Kidney epithelial cell (primary cell): ENCODE measurements at regions not wholly inside any gene's neighbourhood (a gene's known extent, or its start where the extent isn't known, plus 50 kb on each side); places are given as distances from the start of the nearest gene placed in this dataset.

ENCODE experiments used
- DNase-seq: peaks from one replicate; pipeline ENCODE4 v3.0.0-alpha.2; 2010; ENCODE audit warnings: low read depth
- H3K27me3 ChIP-seq: 2 replicates; pipeline ENCODE4 v1.6.0; 2011; ENCODE audit warnings: low read length; ENCODE audit not compliant: control insufficient read depth, insufficient read depth
- H3K36me3 ChIP-seq: 2 replicates; pipeline ENCODE4 v1.5.1; 2011; ENCODE audit warnings: low read length; ENCODE audit not compliant: control insufficient read depth, insufficient read depth
- H3K4me3 ChIP-seq: 2 replicates; pipeline ENCODE4 v1.5.1; 2011; ENCODE audit warnings: low read depth, mild to moderate bottlenecking, control low read depth, low read length
- CTCF ChIP-seq: IDR thresholded peaks from 2 replicates; pipeline ENCODE4 v1.5.1; 2011; ENCODE audit warnings: mild to moderate bottlenecking, moderate library complexity, low read length, control low read depth, inconsistent platforms; ENCODE audit not compliant: insufficient read depth, poor library complexity, severe bottlenecking

- H3K27me3 ChIP-seq = no peaks in the 10 kb centered on the region
- DNase-seq = no peak
- H3K36me3 ChIP-seq = no peaks in the 10 kb centered on the region
- no peak for TF ChIP-seq CTCF
- H3K4me3 ChIP-seq = no peak overlapping the region
Measured at GRCh38 chr18:76174451-76174850, 320.6 kb downstream of the ZNF516 start.

GRCh38 chr18:76169733-76170132, 325.3 kb downstream of the ZNF516 start:
- H3K36me3 ChIP-seq = no peaks in the 10 kb centered on the region
- no peak for TF ChIP-seq CTCF
- no peaks in the 10 kb centered on the region for H3K27me3 ChIP-seq
- no peak overlapping the region for H3K4me3 ChIP-seq
- DNase-seq = no peak

- Histone ChIP-seq H3K4me3 (no peak overlapping the region), H3K27me3 (no peaks in the 10 kb centered on the region), H3K36me3 (no peaks in the 10 kb centered on the region)
- TF ChIP-seq CTCF = no peak
- no peak for DNase-seq
Measured at GRCh38 chr18:76167845-76168621, 327.0 kb downstream of the ZNF516 start.

- no peak for TF ChIP-seq CTCF
- Histone ChIP-seq H3K27me3 (no peaks in the 10 kb centered on the region), H3K4me3 (no peak overlapping the region), H3K36me3 (no peaks in the 10 kb centered on the region)
- DNase-seq = no peak
Measured at GRCh38 chr18:76167410-76167809, 327.6 kb downstream of the ZNF516 start.

GRCh38 chr18:76162886-76163285, 332.2 kb downstream of the ZNF516 start:
- DNase-seq = no peak
- no peaks in the 10 kb centered on the region for H3K27me3 ChIP-seq
- no peak for TF ChIP-seq CTCF
- no peak overlapping the region for H3K4me3 ChIP-seq
- H3K36me3 ChIP-seq = no peaks in the 10 kb centered on the region

- no peaks in the 10 kb centered on the region for H3K27me3 ChIP-seq
- no peak for DNase-seq
- TF ChIP-seq CTCF = no peak
- H3K4me3 ChIP-seq = no peak overlapping the region
- no peaks in the 10 kb centered on the region for H3K36me3 ChIP-seq
Measured at GRCh38 chr18:76161983-76162382, 333.1 kb downstream of the ZNF516 start.
